Neutrophil (primary cell): ENCODE measurements at regions not wholly inside any gene's neighbourhood (a gene's known extent, or its start where the extent isn't known, plus 50 kb on each side); places are given as distances from the start of the nearest gene placed in this dataset.

Experiments used
- H3K27ac ChIP-seq: fragments of 200-600 bp; sonication (generic); 2 replicates; pipeline ENCODE4 v1.5.1; 2016; ENCODE audit warnings: mild to moderate bottlenecking, moderate library complexity
- H3K27me3 ChIP-seq: fragments of 200-600 bp; sonication (generic); 2 replicates; pipeline ENCODE4 v1.6.0; 2016; ENCODE audit warnings: mild to moderate bottlenecking
- H3K36me3 ChIP-seq: fragments of 200-600 bp; sonication (generic); 2 replicates; pipeline ENCODE4 v1.5.1; 2017
- H3K4me1 ChIP-seq, 2 experiments: fragments of 200-600 bp in 1 of 2; sonication (generic) in 1 of 2; 1 replicate in 1 of 2; 2 replicates in 1 of 2; pipeline versions ENCODE4 v1.5.1 to v1.6.1; 2013 to 2016; ENCODE audit warnings: low read depth in 1 of 2, low read length in 1 of 2, mild to moderate bottlenecking in 1 of 2, moderate library complexity in 1 of 2; ENCODE audit not compliant: control insufficient read depth in 1 of 2, insufficient read depth in 1 of 2
- H3K4me3 ChIP-seq, 2 experiments: fragments of 200-600 bp in 1 of 2; sonication (generic) in 1 of 2; 1 replicate in 1 of 2; 2 replicates in 1 of 2; pipeline ENCODE4 v1.5.1; 2013 to 2016; ENCODE audit warnings: low read depth in 1 of 2, low read length in 1 of 2, mild to moderate bottlenecking in 1 of 2, moderate library complexity in 1 of 2
- H3K9me3 ChIP-seq: fragments of 200-600 bp; sonication (generic); 2 replicates; pipeline ENCODE4 v1.5.1; 2016
- CTCF ChIP-seq: fragments of 200-600 bp; sonication (generic); IDR thresholded peaks from 2 replicates; pipeline ENCODE4 v1.5.1; 2016; ENCODE audit warnings: antibody characterized with exemption

GRCh38 chr5:118279540-118280294 is 708.6 kb downstream of the DTWD2 start:
- no peak for TF ChIP-seq CTCF
- H3K9me3 ChIP-seq: no peaks in the 10 kb centered on the region

DNA sequence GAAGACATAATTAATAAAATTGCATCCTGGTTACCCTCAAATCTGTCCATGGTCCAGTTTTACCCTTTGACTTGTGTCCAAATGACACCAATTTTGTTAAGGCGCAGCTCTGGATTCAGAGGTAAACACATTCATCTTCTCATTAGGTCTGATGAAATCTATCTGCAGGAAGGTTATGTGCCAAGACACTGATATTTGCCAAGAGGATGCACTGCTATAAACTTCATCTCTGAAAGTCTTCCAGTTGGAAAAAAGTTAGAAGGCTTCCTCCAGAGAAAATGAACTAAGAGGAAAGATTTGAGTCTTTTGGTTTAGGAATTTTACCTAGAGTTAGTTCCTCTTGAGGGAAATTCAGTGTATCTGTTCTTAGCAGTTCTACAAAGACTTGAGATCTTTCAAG is 717.8 kb downstream of the DTWD2 start:
- no peak for TF ChIP-seq CTCF
- Histone ChIP-seq H3K4me1 (no peaks in the 10 kb centered on the region), H3K4me3 (no peak overlapping the region), H3K36me3 (no peaks in the 10 kb centered on the region), H3K9me3 (no peaks in the 10 kb centered on the region), H3K27ac (no peak overlapping the region), H3K27me3 (no peaks in the 10 kb centered on the region)

More at GRCh38 chr5:118279540-118280294, 708.6 kb downstream of the DTWD2 start:
- H3K27me3 ChIP-seq: no peaks in the 10 kb centered on the region
- H3K36me3 ChIP-seq: no peaks in the 10 kb centered on the region
- H3K4me1 ChIP-seq: no peaks in the 10 kb centered on the region
- no peak overlapping the region for H3K27ac ChIP-seq
- no peak overlapping the region for H3K4me3 ChIP-seq

- H3K9me3 ChIP-seq: no peaks in the 10 kb centered on the region
- no peaks in the 10 kb centered on the region for H3K36me3 ChIP-seq
- no peak for TF ChIP-seq CTCF
- no peak overlapping the region for H3K4me3 ChIP-seq
- no peak overlapping the region for H3K27ac ChIP-seq
- no peaks in the 10 kb centered on the region for H3K4me1 ChIP-seq
- H3K27me3 ChIP-seq: no peaks in the 10 kb centered on the region
Observed at GRCh38 chr5:118258223-118258622, 730.1 kb downstream of the DTWD2 start.

DNA sequence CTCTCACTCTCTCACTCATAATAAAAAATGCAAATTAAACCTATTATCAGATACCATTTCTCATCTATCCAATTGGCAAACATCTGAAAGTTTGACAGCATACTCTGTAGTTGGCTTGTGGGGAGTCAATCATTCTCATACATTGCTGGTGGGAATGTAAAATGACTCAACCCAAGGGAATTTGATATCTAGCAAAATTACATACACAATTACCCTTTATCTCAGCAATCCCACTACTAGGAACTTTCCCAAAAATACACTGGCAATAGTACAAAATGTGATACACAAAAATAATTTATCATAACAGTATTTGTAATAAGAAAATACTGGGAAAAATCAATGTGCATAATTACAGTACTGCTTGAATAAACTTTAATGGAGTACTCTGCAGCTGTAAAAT is 731.3 kb downstream of the DTWD2 start:
- Histone ChIP-seq H3K36me3 (no peaks in the 10 kb centered on the region), H3K27ac (no peak overlapping the region), H3K4me3 (no peak overlapping the region), H3K4me1 (no peaks in the 10 kb centered on the region), H3K27me3 (no peaks in the 10 kb centered on the region), H3K9me3 (no peaks in the 10 kb centered on the region)
- TF ChIP-seq CTCF: no peak

DNA sequence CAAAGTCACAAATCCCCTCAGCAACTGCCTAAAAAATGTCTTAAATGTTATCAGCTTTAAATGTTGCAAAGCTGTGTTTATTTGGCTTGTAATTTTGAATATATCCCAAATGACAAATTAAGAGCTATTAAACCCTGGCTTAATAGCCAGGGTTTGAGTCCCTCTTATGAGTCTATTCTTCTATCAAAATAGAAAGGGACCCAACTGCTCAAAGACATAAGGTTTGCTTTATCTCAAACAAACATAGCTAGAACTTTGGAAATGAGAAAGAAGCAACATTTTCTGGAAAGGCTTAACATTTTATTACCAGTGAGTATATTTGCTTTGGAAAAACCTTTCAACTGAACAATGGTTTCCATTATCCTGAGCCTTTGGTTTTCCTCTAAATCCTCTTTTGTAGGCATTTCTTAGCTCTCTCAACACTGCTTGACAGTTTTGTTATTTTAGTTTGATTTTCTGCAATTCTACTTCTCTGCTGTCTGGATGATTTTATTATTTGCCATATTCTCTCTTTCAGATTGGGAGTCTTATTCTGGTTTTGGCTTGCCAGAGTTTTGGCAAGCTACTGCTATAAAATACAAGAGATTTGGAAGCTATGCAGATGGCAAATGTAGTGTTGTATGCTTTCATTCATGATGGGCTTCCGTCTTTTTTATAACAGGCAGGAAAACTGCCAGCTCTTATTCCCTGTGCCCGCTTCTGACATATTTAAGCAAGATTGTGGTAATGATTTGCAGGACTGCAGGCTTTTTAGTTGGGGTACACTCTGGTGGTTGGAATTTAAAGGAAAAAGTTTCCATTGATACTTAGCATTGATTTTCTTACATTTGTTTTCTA is 734.9 kb downstream of the DTWD2 start:
- no peak overlapping the region for H3K27ac ChIP-seq
- no peaks in the 10 kb centered on the region for H3K27me3 ChIP-seq

More for the DNA sequence above, 734.9 kb downstream of the DTWD2 start:
- no peaks in the 10 kb centered on the region for H3K4me1 ChIP-seq
- no peak overlapping the region for H3K4me3 ChIP-seq
- no peaks in the 10 kb centered on the region for H3K36me3 ChIP-seq
- TF ChIP-seq CTCF: no peak
- H3K9me3 ChIP-seq: no peaks in the 10 kb centered on the region
